GM19238 (cell line): ENCODE measurements at regions not wholly inside any gene's neighbourhood (a gene's known extent, or its start where the extent isn't known, plus 50 kb on each side); places are given as distances from the start of the nearest gene placed in this dataset.

Experiments
- DNase-seq: peaks from one replicate; pipeline ENCODE4 v3.0.0; 2011; ENCODE audit warnings: low spot score; ENCODE audit not compliant: insufficient read length

DNA sequence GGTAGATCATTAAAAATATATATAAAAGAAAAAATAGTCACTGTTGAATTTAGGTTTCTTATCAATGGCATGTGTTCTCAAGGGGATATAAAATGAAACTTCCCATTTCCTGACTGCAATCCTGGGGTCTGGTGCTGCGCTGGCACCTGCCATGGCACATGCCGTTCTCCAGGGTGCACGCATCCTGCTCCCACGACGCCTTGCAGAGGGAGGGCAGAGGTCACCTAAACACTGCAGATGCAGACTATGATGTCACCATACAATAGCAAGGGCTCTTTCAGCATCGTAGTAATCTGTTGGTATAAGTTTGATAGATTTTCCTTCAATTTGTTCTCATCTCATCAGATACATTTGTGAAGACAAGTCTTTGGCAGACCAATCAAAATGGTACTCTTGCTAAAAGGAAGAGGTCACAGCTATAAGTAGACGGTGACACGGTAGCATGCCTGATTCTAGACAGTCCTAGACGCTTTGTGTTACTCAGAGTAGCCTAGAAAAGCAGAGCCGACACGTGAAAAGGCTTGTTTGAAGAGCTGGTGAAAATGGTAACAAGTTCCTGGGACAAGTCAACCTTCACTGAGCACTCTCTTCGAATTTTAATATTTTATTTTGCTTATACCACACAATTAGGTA lies 761.4 kb downstream of the DCDC2C start:
- DNase-seq, result no peak

DNA sequence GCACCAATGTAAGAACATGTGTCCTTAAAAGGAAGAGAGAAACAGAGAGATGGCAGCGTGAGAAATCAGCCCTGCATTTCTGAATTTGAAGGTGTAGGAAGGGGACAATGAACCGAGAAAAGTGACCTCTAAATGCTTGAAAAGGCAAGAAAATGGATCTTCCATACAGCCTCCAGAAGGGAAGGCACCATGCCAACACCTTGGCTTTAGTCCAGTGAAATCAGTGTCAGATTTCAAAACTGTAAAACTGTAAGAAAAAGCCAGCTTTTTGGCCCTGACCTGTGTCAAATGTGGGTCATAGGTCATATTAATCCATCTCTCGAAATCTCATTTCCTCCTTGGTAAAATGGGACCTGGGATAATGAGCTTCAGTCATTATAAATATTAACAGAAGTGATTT lies 762.3 kb downstream of the DCDC2C start:
- no peak for DNase-seq

DNA sequence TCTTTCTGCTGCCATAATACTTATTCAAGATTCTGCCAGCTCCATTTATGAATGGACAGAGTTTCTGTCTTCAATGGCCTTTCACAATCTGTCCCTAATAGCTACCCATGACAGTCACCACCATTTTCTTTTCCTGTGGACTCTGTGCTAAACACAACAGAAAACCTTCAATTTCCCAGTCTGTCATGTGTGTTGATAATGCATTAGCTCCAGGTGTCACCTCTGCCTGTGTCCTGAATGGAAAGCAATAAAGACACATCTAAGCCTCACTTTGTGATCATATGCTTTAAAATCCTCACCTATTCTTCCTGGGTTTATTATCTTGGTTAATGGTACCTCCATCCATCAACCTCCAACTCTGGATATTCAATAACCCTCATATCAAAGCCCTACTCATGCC lies 772.2 kb downstream of the DCDC2C start:
- no peak for DNase-seq

DNA sequence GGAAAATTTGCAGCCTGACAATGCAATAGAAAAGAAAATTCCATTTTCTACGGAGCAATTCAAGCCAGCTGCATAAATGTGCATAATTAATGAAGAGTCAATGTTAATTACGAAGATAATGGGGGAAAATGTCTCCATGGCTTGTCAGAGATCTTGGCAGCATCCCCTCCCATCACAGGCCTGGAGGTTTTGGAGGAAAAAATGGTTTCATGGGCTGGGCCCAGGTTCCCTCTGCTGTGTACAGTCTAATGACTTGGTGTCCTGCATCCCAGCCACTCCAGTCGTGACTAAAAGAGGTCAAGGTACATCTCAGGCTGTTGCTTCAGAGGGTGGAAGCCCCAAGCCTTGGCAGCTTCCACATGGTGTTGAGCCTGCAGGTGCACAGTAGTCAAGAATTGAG lies 779.7 kb downstream of the DCDC2C start:
- DNase-seq, result no peak

DNA sequence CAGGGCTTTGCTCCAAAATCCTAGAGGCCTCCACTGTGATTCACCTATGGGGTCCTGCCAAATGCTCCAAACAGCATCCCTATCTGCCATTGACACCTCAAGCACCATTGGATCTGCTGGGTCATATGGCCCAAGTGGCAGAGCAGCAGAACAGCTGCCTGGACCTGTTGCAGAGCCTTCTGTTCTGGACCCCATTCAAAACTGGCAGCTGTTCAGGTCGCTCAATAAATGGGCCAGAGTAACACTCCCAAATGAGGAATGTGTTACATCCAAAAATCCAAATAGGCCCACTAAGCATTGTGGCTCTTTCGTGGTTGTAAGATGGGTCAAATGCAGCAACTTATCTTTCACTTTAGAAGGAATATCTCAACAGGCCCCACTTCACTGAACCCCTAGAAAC lies 783.6 kb downstream of the DCDC2C start:
- DNase-seq, result no peak

DNA sequence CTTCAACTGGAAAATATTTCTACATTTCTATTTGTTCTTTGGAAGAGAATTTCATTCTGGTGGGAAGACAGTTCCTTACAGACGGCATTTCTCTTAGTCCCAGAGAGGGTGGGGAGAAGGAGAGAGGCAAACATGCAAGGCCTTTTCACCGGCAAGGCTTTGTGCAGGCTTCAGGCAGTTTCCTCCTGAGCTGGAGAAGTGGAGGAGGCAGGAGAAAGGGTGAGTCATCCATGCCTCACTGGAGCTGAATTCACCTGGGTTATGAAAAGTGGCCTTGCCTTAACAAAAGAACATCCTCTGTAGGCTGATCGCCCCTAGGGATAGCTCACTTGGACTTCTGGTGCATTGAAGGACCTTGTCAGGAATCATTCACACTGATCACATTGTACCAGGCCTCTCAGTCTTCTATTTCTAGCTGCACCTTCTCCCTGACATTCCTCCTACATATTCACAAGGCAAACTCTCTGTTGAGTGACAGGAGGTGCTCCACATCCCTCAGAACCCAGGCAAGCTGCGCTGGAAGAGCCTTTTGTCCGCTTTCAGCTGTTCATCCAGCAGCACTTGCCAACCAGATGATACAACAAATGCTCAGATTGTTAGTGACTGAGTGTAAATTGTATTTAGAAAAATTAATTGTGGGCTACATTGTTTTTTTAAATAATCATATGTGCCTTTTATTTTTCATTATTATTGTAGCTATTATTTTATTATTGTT lies 796.1 kb downstream of the DCDC2C start:
- DNase-seq, result no peak

DNA sequence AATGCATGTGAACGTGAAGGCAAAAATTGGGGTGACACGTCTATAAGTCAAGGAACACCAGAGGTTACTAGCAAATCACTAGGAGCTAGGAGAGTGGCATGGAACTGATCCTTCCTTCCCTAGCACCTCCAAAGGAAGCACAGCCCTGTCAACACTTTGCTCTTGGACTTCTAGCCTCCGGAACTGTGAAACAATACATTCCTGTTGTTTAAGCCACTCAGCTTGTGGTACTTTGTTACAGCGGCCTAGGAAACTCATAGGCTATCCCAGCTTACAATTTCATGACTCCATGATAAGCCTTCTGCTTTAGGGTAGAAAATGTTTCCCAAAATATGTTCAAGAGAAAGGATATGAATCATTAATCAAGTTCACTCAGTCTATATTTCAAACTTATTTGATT lies 798.1 kb downstream of the DCDC2C start:
- DNase-seq, result no peak

DNA sequence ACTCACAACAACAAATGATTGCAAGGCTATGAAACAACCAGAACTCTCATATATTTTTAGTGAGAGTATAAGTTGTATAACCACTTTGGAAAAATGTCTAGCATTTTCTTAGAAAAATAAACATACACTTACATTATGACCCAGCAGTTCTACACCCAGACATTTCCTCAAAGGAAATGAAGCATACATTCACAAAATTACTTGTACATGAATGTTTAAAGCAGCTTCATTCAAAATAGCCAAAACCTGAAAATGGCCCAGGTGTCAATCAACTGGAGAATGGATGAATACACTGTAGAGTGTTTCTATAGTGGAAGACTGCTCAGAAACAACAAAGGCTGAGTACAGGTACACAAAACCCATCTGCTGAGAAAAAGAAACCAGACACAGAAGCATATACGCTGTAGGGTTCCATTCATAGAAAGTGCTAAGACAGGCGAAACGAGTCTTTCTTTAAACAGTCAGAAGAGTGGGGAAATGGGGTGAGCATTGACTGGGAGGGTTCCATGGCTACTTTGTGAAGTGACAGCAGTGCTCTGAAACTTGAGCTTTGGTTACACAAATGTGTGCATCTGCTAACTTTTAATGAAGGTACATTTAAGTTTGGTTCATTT lies 799.0 kb downstream of the DCDC2C start:
- DNase-seq, result no peak

DNA sequence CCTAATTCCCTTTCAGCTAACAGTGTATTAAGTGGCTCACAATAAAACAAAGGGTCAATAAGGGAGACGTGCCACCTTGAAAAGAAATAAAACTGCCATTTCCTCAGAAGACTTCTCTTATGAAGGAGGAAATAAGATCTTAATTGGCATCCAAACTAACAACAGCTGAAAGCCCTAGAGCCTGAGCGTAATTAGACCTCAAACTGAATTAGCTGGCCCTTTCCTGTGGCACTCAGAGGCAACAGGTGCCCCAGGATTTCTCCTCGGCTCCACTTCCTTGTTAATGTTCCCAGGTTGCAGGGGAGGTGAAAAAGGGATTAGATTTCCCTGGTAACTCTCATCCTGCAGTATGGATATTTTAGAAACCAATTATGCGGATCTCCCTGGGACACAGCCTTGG lies 804.3 kb downstream of the DCDC2C start:
- DNase-seq, result no peak

DNA sequence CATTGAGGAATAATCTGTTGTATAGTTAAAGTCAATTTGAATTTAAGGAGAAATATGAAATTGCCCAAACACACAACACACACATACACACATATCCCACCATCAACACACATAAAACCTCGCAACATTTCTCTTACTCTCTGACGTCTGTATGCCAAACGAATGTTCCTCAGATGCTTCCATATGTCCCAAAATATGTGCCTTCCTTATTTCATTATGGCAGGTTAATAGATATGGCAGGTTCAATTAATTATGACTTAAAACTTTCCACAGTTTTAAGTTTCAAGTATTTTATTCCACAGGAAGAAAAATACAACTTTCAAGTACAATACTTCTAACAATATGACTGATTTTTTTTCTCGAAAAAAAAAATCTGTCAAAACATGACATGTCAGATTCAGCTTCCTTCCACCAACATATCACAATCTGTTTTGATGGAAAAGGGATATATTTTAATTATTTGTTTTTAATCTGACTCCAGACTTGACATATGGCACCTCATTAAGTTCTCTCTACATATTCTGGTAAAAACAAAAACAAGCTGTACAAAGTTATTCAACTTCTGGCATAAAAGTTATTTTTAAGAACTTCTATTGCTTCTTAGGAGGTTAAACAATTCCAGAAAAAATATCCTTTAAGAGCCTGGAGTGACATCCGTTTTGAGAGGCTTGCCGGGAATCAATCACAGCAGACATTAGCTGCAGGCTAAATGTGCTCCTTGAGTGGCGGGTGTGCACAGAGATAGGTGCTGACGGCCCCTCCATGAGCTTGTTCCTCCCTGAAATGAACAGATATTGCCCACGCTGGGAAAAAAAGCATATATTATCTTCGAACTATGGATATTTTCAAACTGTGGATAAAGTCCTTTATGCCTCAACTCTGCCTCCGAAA lies 812.7 kb downstream of the DCDC2C start:
- DNase-seq, result no peak

DNA sequence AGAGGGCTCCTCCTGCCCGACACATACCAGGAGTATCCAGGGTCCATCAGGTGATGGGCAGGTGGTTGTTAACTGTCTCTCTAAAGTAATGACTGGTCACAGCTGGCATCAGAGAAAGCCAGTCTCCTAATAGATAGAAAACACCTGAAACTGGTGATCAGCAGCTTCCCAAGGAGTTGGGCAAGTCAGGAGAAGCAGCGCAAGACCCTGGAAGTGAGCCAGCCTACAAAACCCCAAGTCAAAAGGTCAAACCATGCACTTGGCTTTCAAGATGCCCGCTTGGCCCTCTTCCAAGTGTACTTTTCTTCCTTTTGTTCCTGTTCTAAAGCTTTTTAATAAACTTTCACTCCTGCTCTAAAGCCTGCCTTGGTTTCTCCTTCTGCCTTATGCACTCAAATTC lies 815.2 kb downstream of the DCDC2C start:
- no peak for DNase-seq

DNA sequence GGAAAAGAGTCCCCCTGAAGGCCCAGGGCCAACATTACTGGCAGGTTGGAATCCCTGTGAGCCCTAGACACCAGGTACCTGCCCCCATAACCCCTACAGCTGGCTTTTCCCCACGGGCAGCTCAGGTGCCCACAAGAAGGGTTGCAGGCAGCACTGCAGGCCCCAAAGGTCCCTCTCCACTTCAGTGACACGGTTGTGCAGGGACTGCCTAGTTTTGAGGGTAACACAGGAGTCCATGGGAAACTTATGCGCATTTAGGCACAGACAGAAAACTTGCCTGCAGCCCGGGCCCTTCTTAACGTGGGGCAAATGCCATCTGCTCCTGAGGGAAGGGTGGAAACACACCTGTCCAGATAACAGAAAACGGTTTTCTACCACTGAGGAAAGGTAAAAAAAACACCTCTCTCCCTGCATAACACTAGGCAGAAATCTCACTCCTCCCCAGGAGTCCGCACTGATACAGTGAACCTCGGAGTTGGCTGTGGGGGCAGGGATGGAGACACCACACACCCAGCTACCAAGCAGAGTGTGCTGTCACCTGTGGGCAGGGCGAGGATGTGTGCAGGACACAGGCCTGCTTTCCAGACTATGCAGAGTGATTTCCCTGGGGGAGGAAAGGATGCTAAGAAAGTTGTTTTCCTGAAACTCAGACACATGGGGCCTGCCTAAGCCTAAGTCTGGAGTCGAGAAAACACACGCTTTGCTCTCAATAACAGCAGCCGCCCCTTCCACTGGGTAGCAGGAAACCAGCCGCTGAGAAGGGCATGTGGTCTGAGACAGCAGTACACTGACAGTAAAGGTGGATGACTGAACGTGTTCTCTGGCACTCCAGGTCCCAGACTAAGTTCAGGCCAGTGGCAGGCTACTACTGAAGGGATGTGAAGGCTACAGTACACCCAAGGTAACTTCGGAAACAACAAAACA lies 819.4 kb downstream of the DCDC2C start:
- no peak for DNase-seq

DNA sequence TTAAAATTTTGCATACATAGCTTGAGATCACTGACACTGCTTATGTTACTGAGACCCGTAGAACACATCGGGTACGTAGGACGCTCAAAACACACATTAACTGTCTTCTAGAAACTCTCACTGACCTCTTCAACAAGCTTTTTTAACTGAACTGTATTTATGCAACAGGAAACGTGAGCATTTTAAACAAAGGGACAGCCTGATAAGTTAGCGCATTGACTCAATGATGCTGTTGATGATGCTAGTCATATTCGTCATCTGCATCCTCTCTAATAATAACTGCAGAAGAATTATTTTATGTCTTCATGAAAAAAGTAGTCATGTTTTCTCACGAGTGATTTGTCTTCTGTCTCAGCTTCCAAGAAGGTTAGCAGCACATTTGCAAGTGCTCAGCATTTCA lies 824.0 kb downstream of the DCDC2C start:
- DNase-seq, result no peak

DNA sequence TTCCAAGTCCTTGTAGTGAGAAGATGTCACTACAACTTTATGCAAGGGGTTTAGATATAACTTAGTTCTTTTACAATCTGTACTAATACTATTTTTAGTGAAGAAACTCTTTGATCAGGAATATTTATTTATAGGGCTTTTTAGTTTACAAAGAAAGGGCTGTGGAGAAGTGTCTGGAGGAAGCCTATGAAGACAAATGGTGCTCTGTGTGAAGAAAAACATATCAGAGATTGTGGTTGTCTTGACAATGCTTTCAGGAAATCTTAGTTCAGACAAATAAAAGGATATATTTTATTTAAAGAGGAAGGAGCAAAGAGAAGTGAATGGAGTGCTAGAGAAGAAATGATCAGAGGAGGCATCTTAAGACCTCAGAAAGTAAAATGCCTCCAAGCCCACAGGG lies 824.9 kb downstream of the DCDC2C start:
- no peak for DNase-seq

DNA sequence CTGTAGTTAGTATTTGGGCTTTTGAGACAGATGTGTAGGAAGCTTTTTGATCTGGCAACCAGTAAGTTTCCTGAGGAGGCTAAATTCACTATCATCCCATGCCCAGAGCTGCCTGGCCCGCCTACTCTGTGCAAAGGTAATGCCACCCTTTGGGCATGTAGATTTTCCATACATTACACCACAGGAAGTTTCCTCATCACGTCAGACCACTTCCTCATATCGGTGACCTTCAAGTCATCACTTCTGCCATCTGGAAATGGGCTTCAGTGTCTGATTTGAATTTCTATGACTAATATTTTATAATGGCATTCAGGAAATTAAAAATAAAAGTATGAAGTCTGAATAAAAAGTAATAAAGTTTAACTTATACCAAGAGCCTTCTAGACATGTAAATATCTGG lies 825.4 kb downstream of the DCDC2C start:
- DNase-seq, result no peak

DNA sequence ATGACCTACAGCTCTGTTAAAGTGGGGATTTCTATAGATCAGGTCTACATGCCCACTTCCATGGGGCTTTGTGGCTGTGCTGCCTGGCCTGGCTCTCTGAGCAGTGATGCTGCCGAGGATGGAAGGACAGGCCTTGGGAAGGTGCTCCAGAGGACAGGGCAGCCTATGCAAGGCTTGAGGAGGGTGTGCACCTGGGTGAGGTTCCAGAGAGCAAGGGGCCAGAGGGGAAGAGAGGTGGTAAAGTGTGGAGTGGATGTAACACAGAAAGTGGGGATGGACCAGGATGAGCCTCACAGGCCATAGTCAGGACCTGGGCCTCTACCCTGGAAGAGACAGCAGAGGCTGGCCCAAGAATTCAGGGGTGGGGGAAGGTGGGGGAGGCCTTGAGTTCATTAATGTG lies 826.4 kb downstream of the DCDC2C start:
- no peak for DNase-seq

DNA sequence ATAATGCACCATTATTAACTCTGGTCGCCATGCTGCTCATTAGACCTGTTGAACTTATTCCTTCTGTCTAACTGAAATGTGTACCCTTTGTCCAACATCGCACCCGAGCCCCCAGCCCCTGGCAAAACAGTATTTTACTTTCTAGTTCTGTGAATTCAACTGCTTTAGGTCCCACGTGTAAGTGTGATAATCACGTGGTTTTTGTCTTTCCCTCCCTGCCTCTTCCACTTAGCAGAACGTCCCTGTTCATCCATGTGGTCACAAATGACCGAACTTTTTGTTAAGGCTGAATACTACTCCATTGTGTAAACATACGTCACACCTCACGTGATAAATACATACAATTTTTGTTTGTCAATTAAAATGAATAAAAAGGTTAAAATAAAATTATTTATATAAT lies 826.9 kb downstream of the DCDC2C start:
- DNase-seq, result no peak

DNA sequence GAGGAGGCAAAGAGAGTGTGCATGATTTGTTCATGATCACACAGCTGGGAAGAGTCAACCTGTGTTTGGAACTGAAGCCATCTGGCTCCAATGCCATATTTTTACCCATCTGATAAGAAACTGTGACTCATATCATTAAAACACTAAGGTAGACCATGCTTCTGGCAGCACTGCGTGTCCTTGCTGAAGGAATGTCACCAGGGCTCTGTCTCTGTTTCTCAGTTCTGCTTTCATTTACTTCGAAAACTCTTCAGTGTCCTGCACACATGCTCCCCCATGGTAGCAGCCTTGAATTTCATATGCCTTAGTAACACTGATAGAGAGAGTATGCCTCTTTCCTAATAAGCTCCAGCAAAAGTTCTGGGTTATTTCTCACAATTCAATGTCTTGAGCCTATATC lies 830.4 kb downstream of the DCDC2C start:
- DNase-seq, result no peak

DNA sequence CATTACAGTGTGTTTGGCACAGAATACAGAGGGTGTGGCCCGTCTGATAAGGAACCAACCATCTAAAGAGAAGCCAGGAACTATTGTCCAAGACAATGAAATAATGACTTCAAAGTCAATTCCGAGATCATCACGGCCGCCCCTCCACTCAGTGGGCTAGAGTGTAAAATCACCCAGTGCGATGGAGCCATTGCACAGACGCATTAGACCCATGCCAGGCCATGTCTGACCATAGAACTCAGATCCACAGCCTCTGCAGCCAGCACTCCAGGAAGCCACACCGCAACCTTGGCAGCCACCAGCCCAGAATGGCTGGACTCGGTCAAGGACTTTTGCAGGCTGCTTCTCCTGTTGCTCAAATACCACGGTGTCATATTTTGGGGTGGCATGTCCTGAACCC lies 835.7 kb downstream of the DCDC2C start:
- no peak for DNase-seq

DNA sequence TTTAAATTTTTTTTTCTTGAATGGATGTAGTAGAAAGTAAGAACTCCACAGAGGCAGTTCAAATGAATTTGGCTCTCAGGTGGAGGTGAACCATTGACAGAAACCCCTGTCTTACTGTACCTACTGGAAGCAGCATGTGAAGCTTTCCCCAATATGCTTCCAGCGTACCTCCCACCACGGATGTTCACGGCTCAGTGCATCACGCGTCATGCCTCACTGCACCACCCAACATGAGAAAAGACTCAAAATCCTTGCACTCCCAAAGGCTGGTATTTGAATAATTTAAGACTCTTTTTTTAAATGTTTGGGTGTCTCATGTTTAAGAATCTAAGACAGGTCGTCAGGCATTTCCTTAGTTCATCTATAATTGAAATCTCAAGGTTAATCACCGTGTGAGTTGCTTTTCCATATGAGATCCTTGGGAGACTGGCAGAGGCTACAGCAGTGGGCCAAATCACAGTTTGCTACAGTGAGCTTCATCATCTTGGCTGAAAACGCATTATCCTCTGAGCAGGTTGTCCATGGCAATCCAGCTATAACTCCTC lies 846.4 kb downstream of the DCDC2C start:
- no peak for DNase-seq
